ENCODE measurements at regions not wholly inside any gene's neighbourhood (a gene's known extent, or its start where the extent isn't known, plus 50 kb on each side); places are given as distances from the start of the nearest gene placed in this dataset.

- H3K27me3 Mint-ChIP-seq: no peaks in the 10 kb centered on the region
- H3K9me3 Mint-ChIP-seq: peaks cover 22% of the 10 kb centered on the region
- H3K27ac Mint-ChIP-seq: no peak overlapping the region
- no peaks in the 10 kb centered on the region for H3K4me1 Mint-ChIP-seq (ENCODE audit: low read depth)
- intact Hi-C loops (cut with micrococcal nuclease): no loop called here
- no peak overlapping the region for H3K4me3 Mint-ChIP-seq
- no peaks in the 10 kb centered on the region for H3K36me3 Mint-ChIP-seq (ENCODE audit: low read depth)
These were observed 217.2 kb upstream of the BOD1L1 start for GRCh38 chr4:13844740-13845139.

- Mint-ChIP-seq H3K4me1 (ENCODE audit: low read depth) (no peaks in the 10 kb centered on the region), H3K4me3 (no peak overlapping the region), H3K27ac (no peak overlapping the region), H3K36me3 (ENCODE audit: low read depth) (no peaks in the 10 kb centered on the region), H3K27me3 (no peaks in the 10 kb centered on the region), H3K9me3 (peaks cover 15% of the 10 kb centered on the region)
- intact Hi-C loops (cut with micrococcal nuclease): no loop called here
These were observed 222.3 kb upstream of the BOD1L1 start for GRCh38 chr4:13849778-13850177.

GRCh38 chr4:13851085-13851940, 223.8 kb upstream of the BOD1L1 start:
- no peaks in the 10 kb centered on the region for H3K4me1 Mint-ChIP-seq (ENCODE audit: low read depth)
- H3K27ac Mint-ChIP-seq: no peak overlapping the region
- no peak overlapping the region for H3K4me3 Mint-ChIP-seq
- no peaks in the 10 kb centered on the region for H3K36me3 Mint-ChIP-seq (ENCODE audit: low read depth)
- H3K27me3 Mint-ChIP-seq: no peaks in the 10 kb centered on the region
- H3K9me3 Mint-ChIP-seq: peaks cover 15% of the 10 kb centered on the region
- intact Hi-C loops (cut with micrococcal nuclease): no loop called here

- no peak overlapping the region for H3K27ac Mint-ChIP-seq
- H3K4me1 Mint-ChIP-seq (ENCODE audit: low read depth): no peaks in the 10 kb centered on the region
- intact Hi-C loops (cut with micrococcal nuclease): no loop called here
- no peak overlapping the region for H3K4me3 Mint-ChIP-seq
- H3K36me3 Mint-ChIP-seq (ENCODE audit: low read depth): no peaks in the 10 kb centered on the region
- H3K9me3 Mint-ChIP-seq: peaks cover 15% of the 10 kb centered on the region
- H3K27me3 Mint-ChIP-seq: no peaks in the 10 kb centered on the region
These were observed 224.9 kb upstream of the BOD1L1 start for GRCh38 chr4:13852411-13852810.

- intact Hi-C loops (cut with micrococcal nuclease): no loop called here
- Mint-ChIP-seq H3K27me3 (no peaks in the 10 kb centered on the region), H3K27ac (no peak overlapping the region), H3K4me1 (ENCODE audit: low read depth) (no peaks in the 10 kb centered on the region), H3K9me3 (no peaks in the 10 kb centered on the region), H3K36me3 (ENCODE audit: low read depth) (no peaks in the 10 kb centered on the region), H3K4me3 (no peak overlapping the region)
These were observed 228.9 kb upstream of the BOD1L1 start for GRCh38 chr4:13856387-13856786.

GRCh38 chr4:13857397-13857796, 229.9 kb upstream of the BOD1L1 start:
- H3K4me3 Mint-ChIP-seq: no peak overlapping the region
- intact Hi-C loops (cut with micrococcal nuclease): no loop called here
- H3K9me3 Mint-ChIP-seq: peaks cover 8% of the 10 kb centered on the region
- no peaks in the 10 kb centered on the region for H3K4me1 Mint-ChIP-seq (ENCODE audit: low read depth)
- no peak overlapping the region for H3K27ac Mint-ChIP-seq
- H3K36me3 Mint-ChIP-seq (ENCODE audit: low read depth): no peaks in the 10 kb centered on the region
- H3K27me3 Mint-ChIP-seq: no peaks in the 10 kb centered on the region

- no peak overlapping the region for H3K4me3 Mint-ChIP-seq
- intact Hi-C loops (cut with micrococcal nuclease): no loop called here
- no peaks in the 10 kb centered on the region for H3K27me3 Mint-ChIP-seq
- no peaks in the 10 kb centered on the region for H3K36me3 Mint-ChIP-seq (ENCODE audit: low read depth)
- no peak overlapping the region for H3K27ac Mint-ChIP-seq
- H3K9me3 Mint-ChIP-seq: peaks cover 12% of the 10 kb centered on the region
- no peaks in the 10 kb centered on the region for H3K4me1 Mint-ChIP-seq (ENCODE audit: low read depth)
These were observed 230.3 kb upstream of the BOD1L1 start for GRCh38 chr4:13857800-13858199.

GRCh38 chr4:13859423-13859822, 231.9 kb upstream of the BOD1L1 start:
- Mint-ChIP-seq H3K27ac (no peak overlapping the region), H3K4me1 (ENCODE audit: low read depth) (no peaks in the 10 kb centered on the region), H3K36me3 (ENCODE audit: low read depth) (no peaks in the 10 kb centered on the region), H3K27me3 (no peaks in the 10 kb centered on the region), H3K9me3 (peaks cover 24% of the 10 kb centered on the region), H3K4me3 (no peak overlapping the region)
- intact Hi-C loops (cut with micrococcal nuclease): no loop called here

GRCh38 chr4:13860126-13860525, 232.6 kb upstream of the BOD1L1 start:
- Mint-ChIP-seq H3K27me3 (no peaks in the 10 kb centered on the region), H3K4me1 (ENCODE audit: low read depth) (no peaks in the 10 kb centered on the region), H3K4me3 (no peak overlapping the region), H3K27ac (no peak overlapping the region), H3K9me3 (peaks cover 30% of the 10 kb centered on the region), H3K36me3 (ENCODE audit: low read depth) (no peaks in the 10 kb centered on the region)
- intact Hi-C loops (cut with micrococcal nuclease): no loop called here

- Mint-ChIP-seq H3K27me3 (no peaks in the 10 kb centered on the region), H3K4me1 (ENCODE audit: low read depth) (no peaks in the 10 kb centered on the region), H3K4me3 (no peak overlapping the region), H3K27ac (no peak overlapping the region), H3K9me3 (peaks cover 30% of the 10 kb centered on the region), H3K36me3 (ENCODE audit: low read depth) (no peaks in the 10 kb centered on the region)
- intact Hi-C loops (cut with micrococcal nuclease): no loop called here
These were observed 238.5 kb upstream of the BOD1L1 start for GRCh38 chr4:13865871-13866669.

GRCh38 chr4:13866881-13867280, 239.4 kb upstream of the BOD1L1 start:
- no peaks in the 10 kb centered on the region for H3K36me3 Mint-ChIP-seq (ENCODE audit: low read depth)
- no peak overlapping the region for H3K27ac Mint-ChIP-seq
- no peaks in the 10 kb centered on the region for H3K4me1 Mint-ChIP-seq (ENCODE audit: low read depth)
- H3K9me3 Mint-ChIP-seq: peaks cover 27% of the 10 kb centered on the region
- H3K4me3 Mint-ChIP-seq: no peak overlapping the region
- intact Hi-C loops (cut with micrococcal nuclease): no loop called here
- H3K27me3 Mint-ChIP-seq: no peaks in the 10 kb centered on the region

GRCh38 chr4:13872155-13872554, 244.6 kb upstream of the BOD1L1 start:
- no peak overlapping the region for H3K4me3 Mint-ChIP-seq
- H3K9me3 Mint-ChIP-seq: no peaks in the 10 kb centered on the region
- no peaks in the 10 kb centered on the region for H3K36me3 Mint-ChIP-seq (ENCODE audit: low read depth)
- intact Hi-C loops (cut with micrococcal nuclease): no loop called here
- H3K27ac Mint-ChIP-seq: no peak overlapping the region
- H3K27me3 Mint-ChIP-seq: no peaks in the 10 kb centered on the region
- no peaks in the 10 kb centered on the region for H3K4me1 Mint-ChIP-seq (ENCODE audit: low read depth)

- Mint-ChIP-seq H3K27ac (no peak overlapping the region), H3K9me3 (no peaks in the 10 kb centered on the region), H3K4me3 (no peak overlapping the region), H3K4me1 (ENCODE audit: low read depth) (no peaks in the 10 kb centered on the region), H3K36me3 (ENCODE audit: low read depth) (no peaks in the 10 kb centered on the region), H3K27me3 (no peaks in the 10 kb centered on the region)
- intact Hi-C loops (cut with micrococcal nuclease): no loop called here
These were observed 245.4 kb upstream of the BOD1L1 start for GRCh38 chr4:13872955-13873354.

GRCh38 chr4:13875181-13875580, 247.7 kb upstream of the BOD1L1 start:
- Mint-ChIP-seq H3K36me3 (ENCODE audit: low read depth) (no peaks in the 10 kb centered on the region), H3K4me1 (ENCODE audit: low read depth) (no peaks in the 10 kb centered on the region), H3K27me3 (peaks cover 2% of the 10 kb centered on the region), H3K4me3 (no peak overlapping the region), H3K9me3 (no peaks in the 10 kb centered on the region), H3K27ac (no peak overlapping the region)
- intact Hi-C loops (cut with micrococcal nuclease): no loop called here

All from dendritic cell treated with granulocyte-macrophage colony-stimulating factor and Interleukin-4, amounts not matched to agents 40 ng/mL and 50 ng/mL, for 4 days (primary cell).